Left lung (tissue), 4 donors: ENCODE measurements at regions not wholly inside any gene's neighbourhood (a gene's known extent, or its start where the extent isn't known, plus 50 kb on each side); places are given as distances from the start of the nearest gene placed in this dataset.

ENCODE experiments used
- ATAC-seq: fragments of 200-7000 bp; cut with Tn5 transposase; one replicate; pipeline ENCODE4 v1.9.1; 2020; ENCODE audit warnings: moderate library complexity
- DNase-seq, 4 donors: peaks; one replicate each; pipeline ENCODE4 v3.0.0-alpha.2; 2013 to 2020
- H3K27ac ChIP-seq, 2 donors: fragments of 200-600 bp; sonication (generic) in 1 of 2; one replicate each; pipeline versions ENCODE4 v1.5.0 to v1.8.0; 2020 to 2021
- H3K27me3 ChIP-seq, 2 donors: fragments of 200-600 bp; sonication (generic) in 1 of 2; one replicate each; pipeline versions ENCODE4 v1.5.0 to v1.8.0; 2020 to 2021
- H3K36me3 ChIP-seq, 2 donors: fragments of 200-600 bp; sonication (generic) in 1 of 2; one replicate each; pipeline versions ENCODE4 v1.5.0 to v1.8.0; 2020 to 2021
- H3K4me1 ChIP-seq, 2 donors: fragments of 200-600 bp; one replicate each; pipeline ENCODE4 v1.8.0; 2021
- H3K4me3 ChIP-seq, 2 donors: fragments of 200-600 bp; sonication (generic) in 1 of 2; one replicate each; pipeline versions ENCODE4 v1.5.0 to v1.8.0; 2020 to 2021; ENCODE audit warnings: mild to moderate bottlenecking in 1 of 2
- H3K9me3 ChIP-seq, 2 donors: fragments of 200-600 bp; sonication (generic) in 1 of 2; one replicate each; pipeline versions ENCODE4 v1.5.0 to v1.8.0; 2020 to 2021
- intact Hi-C, 2 donors: fragments of 100-400 bp; cut with DNase I; formaldehyde crosslinking; loops; one replicate each; pipeline versions ENCODE4 v1.11.2 to v1.14.2; 2022
- TF ChIP-seq, protein P1 (sequence below), 2 donors: fragments of 200-600 bp; sonication (generic) in 1 of 2; IDR thresholded peaks; one replicate each; pipeline versions ENCODE4 v1.5.0 to v1.8.0; 2021; ENCODE audit warnings: antibody characterized with exemption in 2 of 2
- donor health status: DM: no; HTN: yes; CAD: no.
- donor health status: DM: no; HTN: no; CAD: no.

DNA sequence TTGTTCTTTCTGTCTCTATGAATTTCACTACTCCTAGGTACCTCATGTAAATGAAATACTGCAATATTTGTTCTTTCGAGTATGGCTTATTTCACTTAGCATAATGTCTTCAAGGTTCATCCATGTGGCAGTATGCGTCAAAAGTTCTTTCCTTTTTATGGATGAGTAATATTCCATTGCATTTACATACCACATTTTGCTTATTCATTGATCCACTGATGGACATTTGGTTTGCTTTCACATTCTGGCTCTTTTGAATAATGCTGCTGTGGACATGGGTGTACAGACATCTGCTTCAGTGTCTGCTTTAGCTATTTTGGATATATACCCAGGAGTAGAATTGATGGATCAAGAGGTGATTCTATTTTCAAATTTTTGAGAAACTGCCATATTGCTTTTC lies 144.2 kb upstream of the PAPPA start:
- intact Hi-C loops = no loop called here
- Histone ChIP-seq H3K27me3 (no peaks in the 10 kb centered on the region), H3K27ac (no peak overlapping the region), H3K9me3 (peaks cover 0 to 5% of the 10 kb centered on the region in 2 donors), H3K36me3 (no peaks in the 10 kb centered on the region), H3K4me3 (no peak overlapping the region), H3K4me1 (no peaks in the 10 kb centered on the region)
- DNase-seq = no peak
- ATAC-seq = no peak
- TF ChIP-seq, protein P1, sequence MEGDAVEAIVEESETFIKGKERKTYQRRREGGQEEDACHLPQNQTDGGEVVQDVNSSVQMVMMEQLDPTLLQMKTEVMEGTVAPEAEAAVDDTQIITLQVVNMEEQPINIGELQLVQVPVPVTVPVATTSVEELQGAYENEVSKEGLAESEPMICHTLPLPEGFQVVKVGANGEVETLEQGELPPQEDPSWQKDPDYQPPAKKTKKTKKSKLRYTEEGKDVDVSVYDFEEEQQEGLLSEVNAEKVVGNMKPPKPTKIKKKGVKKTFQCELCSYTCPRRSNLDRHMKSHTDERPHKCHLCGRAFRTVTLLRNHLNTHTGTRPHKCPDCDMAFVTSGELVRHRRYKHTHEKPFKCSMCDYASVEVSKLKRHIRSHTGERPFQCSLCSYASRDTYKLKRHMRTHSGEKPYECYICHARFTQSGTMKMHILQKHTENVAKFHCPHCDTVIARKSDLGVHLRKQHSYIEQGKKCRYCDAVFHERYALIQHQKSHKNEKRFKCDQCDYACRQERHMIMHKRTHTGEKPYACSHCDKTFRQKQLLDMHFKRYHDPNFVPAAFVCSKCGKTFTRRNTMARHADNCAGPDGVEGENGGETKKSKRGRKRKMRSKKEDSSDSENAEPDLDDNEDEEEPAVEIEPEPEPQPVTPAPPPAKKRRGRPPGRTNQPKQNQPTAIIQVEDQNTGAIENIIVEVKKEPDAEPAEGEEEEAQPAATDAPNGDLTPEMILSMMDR (IDR thresholded peaks at IDR 0.05) = no peak

DNA sequence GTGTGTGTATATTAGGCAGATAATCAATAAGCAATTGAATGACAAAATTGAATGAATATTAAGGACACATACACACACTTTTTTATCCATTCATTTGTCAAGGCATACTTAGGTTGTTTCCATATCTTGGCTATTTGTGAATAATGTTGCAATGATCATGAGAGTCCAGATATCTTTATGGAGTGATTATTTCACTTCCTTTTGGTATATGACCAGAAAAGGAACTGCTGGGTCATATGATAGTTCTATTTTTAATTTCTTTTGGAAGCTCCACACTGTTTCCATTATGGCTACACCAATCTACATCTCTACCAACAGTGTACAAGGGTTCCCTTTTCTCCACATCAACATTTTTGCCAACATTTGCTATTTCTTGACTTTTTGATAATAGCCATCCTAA lies 137.7 kb upstream of the PAPPA start:
- Histone ChIP-seq H3K4me3 (no peak overlapping the region), H3K27me3 (no peaks in the 10 kb centered on the region), H3K4me1 (no peaks in the 10 kb centered on the region), H3K9me3 (no peaks in the 10 kb centered on the region), H3K36me3 (no peaks in the 10 kb centered on the region), H3K27ac (no peak overlapping the region)
- TF ChIP-seq, protein P1 (IDR thresholded peaks at IDR 0.05) = no peak
- intact Hi-C loops = no loop called here
- DNase-seq = no peak
- ATAC-seq = no peak

DNA sequence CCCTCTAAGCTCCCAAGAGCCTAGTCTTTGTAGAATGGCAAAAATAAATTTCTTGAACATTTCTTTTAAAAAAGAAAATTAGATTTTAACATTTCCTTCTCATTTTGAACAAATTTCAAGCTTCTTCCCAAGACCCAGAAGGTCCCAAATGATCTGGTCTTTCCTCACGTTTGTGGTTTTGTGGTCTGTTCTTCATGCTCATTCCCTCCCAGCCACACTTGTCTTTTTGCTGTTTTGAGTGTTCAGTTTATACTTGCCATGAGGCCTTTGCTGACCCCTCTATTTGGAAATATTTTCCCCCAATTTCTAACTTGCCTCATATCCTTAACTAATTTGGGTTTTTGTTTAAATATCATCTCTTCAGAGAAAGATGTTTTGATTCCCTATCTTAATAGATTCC lies 133.4 kb upstream of the PAPPA start:
- no peak for DNase-seq
- H3K27ac ChIP-seq = no peak overlapping the region
- no peaks in the 10 kb centered on the region for H3K4me1 ChIP-seq
- no peaks in the 10 kb centered on the region for H3K9me3 ChIP-seq
- no peaks in the 10 kb centered on the region for H3K36me3 ChIP-seq
- TF ChIP-seq, protein P1 (IDR thresholded peaks at IDR 0.05) = no peak
- intact Hi-C loops = no loop called here
- no peak for ATAC-seq
- H3K27me3 ChIP-seq = no peaks in the 10 kb centered on the region
- H3K4me3 ChIP-seq = no peak overlapping the region

DNA sequence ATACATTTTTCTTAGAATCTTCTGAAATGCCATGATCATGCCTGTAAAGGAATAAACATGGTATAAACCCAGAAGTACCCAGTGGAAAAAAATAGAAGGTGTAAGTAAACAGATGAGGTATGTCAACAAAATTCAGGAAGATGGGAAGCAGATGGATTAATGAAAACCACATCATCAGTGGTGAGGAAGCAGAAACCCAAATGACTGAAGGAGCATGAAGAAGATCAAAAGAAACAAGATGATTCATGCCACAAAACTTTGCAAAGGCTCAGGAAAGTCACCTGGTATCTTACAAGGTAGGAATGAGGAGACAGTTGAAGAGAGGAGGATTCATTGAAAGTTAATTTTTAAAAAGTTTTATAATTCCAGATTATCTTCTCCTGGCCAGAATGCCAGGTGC lies 132.8 kb upstream of the PAPPA start:
- H3K4me3 ChIP-seq = no peak overlapping the region
- intact Hi-C loops = no loop called here
- no peak for DNase-seq
- H3K36me3 ChIP-seq = no peaks in the 10 kb centered on the region
- TF ChIP-seq, protein P1 (IDR thresholded peaks at IDR 0.05) = no peak
- no peaks in the 10 kb centered on the region for H3K9me3 ChIP-seq
- H3K27me3 ChIP-seq = no peaks in the 10 kb centered on the region
- H3K4me1 ChIP-seq = no peaks in the 10 kb centered on the region
- no peak overlapping the region for H3K27ac ChIP-seq
- ATAC-seq = no peak

DNA sequence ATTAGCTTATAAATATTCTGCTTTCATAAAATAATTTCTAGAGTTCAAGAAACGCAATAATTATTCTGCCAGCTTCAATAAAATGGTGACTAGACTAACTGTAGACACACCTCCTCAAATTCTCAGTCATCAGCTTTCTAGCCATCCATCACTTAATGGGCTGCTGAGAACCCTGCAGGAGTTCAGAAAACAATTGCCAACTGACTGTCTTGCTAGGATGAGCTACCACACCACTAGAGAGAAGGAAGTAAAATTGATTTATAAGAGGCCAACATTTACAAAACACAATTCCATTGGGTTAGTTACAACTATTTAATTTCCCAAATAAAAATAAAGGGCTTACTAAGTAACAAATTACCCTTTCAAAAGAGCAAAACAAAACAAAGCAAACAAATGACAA lies 126.5 kb upstream of the PAPPA start:
- H3K36me3 ChIP-seq = no peaks in the 10 kb centered on the region
- H3K4me1 ChIP-seq = no peaks in the 10 kb centered on the region
- no peak overlapping the region for H3K27ac ChIP-seq
- intact Hi-C loops = no loop called here
- TF ChIP-seq, protein P1 (IDR thresholded peaks at IDR 0.05) = no peak
- ATAC-seq = no peak
- H3K9me3 ChIP-seq = peaks cover 0 to 17% of the 10 kb centered on the region in 2 donors
- no peaks in the 10 kb centered on the region for H3K27me3 ChIP-seq
- no peak for DNase-seq
- no peak overlapping the region for H3K4me3 ChIP-seq
